AG10803 (cell line): ENCODE measurements at regions not wholly inside any gene's neighbourhood (a gene's known extent, or its start where the extent isn't known, plus 50 kb on each side); places are given as distances from the start of the nearest gene placed in this dataset.
A peak's percentile ranks its signal among the peaks of the same experiment; 100 is the strongest.

Source experiments
- DNase-seq: peaks from one replicate; pipeline ENCODE4 v3.0.0; 2010; ENCODE audit warnings: low read depth
- H3K4me3 ChIP-seq: 2 replicates; pipeline ENCODE4 v1.5.1; 2011; ENCODE audit warnings: mild to moderate bottlenecking, low read length, control low read depth
- TF ChIP-seq, protein P1 (sequence below): conservative IDR thresholded peaks from 2 replicates; pipeline ENCODE4 v1.5.1; 2011; ENCODE audit warnings: mild to moderate bottlenecking, low read length, control low read depth, inconsistent platforms

DNA sequence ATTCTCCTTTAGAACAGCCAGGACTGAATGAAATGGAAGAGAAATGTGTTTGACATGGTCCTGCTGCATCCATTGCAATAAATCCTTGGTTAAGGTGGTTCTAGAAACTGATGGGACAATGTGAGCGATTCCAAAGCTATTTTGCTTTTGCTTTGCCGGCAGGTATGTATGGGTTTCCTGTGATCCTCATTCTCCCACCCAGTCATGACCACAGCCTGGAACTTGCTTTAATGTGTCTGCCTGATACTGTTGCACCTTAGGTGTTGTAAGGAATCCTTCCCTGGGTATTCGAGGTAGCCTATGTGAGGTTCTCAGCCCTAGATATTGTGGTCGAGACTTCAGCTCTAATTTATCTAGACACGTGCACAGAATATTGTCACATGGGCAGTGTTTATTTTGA, 86.1 kb downstream of the ZNF518B start:
- no peak for DNase-seq
- no peak overlapping the region for H3K4me3 ChIP-seq
- TF ChIP-seq, protein P1, sequence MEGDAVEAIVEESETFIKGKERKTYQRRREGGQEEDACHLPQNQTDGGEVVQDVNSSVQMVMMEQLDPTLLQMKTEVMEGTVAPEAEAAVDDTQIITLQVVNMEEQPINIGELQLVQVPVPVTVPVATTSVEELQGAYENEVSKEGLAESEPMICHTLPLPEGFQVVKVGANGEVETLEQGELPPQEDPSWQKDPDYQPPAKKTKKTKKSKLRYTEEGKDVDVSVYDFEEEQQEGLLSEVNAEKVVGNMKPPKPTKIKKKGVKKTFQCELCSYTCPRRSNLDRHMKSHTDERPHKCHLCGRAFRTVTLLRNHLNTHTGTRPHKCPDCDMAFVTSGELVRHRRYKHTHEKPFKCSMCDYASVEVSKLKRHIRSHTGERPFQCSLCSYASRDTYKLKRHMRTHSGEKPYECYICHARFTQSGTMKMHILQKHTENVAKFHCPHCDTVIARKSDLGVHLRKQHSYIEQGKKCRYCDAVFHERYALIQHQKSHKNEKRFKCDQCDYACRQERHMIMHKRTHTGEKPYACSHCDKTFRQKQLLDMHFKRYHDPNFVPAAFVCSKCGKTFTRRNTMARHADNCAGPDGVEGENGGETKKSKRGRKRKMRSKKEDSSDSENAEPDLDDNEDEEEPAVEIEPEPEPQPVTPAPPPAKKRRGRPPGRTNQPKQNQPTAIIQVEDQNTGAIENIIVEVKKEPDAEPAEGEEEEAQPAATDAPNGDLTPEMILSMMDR, result no peak

DNA sequence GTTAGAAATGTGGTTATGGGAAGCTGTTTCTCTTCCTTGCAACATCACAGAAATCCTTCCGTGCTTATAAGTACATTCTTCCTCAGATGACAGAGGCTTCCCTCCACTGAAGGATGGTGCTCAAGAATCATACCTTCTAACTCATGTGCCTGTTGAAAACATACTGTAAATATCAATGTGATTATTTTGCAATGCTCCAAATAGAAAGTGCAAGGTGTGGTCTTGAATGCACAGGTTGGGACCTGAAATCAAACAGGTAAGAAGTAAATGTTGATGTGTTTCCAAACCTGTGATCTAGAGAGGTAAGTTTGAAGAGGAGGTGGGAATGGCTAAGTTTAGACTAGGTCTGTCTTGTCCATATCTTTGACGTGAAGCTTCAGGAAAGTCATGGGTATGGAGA, 87.7 kb downstream of the ZNF518B start:
- H3K4me3 ChIP-seq, result no peak overlapping the region
- TF ChIP-seq, protein P1, result no peak
- peak; percentile 20 for DNase-seq

DNA sequence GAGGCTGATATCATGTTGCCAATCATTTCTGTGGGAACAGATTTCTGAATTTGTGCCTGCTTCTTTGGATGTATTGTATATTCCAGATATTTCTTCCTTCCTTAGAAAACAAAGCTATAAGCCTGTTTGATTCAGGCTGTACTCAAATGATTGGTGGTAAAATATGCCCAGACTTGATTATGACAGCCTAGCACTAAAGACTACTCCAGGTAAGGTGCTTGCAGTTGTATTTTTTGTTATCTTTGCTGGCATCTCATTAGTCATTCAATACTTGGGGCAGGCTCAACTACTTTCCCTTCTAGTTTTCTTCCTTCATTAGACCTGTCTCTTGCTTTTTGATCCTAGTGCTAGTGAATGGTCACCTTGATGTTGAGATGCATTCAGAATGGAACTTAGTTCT, 90.6 kb downstream of the ZNF518B start:
- H3K4me3 ChIP-seq, result no peak overlapping the region
- TF ChIP-seq, protein P1, result no peak
- no peak for DNase-seq

DNA sequence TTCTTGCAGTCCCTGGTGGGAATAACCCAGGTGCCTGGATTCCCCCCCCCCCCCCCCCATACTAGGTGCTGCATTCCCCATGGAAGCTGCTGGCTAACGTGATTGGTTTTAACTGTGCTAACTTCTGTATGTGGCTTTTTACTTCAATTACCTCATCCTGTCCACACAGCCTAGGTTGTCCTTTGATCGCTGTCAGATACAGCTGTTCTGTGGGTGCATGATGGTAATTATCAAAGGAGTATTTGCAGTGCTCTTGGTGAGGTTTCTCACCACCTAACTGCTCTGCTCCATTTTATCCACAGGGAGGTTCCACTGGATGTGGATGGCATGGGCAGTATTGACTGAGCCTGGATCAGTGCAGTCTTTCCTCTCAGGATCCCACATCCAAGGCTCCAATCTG, 93.0 kb downstream of the ZNF518B start:
- no peak for DNase-seq
- H3K4me3 ChIP-seq, result no peak overlapping the region
- TF ChIP-seq, protein P1, result no peak

DNA sequence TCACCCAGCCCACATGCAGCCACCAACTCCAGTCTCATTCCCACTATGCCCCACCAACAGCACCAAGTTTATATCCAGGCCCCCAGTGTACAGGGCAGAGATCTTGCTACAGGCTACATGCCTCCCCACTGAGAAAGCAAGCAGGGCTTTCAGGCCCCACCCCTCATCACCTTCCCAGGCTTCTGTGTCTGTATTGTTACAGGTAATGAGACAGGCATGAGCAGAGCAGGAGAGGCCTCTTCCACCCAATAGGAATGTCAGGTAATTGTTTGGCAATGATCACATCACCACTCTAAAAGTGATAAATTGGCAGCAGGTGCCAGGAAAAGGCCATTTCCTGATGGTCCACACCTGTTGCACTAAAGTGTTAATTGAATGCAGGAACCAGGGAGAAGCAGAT, 102.5 kb downstream of the ZNF518B start:
- no peak overlapping the region for H3K4me3 ChIP-seq
- TF ChIP-seq, protein P1, result no peak
- DNase-seq, result no peak

DNA sequence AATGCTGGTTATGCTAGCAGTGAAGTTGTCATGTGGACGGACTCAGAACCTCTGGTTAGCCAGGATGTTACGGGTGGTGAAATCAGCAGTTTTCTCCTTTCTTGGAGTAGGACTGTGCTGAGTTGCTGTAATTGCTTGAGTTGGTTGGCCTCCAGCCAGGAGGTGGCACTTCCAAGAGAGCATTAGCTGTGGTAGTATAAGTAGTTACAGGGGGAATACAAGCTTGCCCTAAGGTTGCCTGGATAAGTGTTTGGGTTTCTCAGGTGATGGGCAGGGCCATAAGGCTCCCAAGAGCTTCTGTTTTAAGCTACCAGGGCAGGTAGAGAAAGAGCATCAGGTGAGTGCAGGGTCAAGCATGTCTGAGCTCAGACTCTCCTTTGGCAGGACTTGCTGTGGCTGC, 103.0 kb downstream of the ZNF518B start:
- no peak for DNase-seq

DNA sequence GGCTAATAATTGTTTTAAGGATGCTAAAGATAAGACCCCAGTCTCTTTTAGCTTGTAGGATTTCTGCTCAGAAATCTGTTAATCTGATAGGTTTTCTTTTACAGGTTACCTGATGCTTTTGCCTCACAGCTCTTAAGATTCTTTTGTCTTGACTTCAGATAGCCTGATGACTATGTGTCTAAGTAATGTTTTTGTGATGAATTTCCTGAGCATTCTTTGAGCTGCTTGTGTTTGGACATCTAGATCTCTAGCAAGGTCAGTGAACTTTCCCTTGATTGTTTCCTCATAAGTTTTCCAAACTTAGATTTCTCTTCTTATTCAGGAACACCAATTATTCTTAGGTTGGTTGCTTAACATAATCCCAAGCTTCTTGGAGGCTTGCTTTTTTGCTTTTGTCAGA, 104.1 kb downstream of the ZNF518B start:
- no peak for DNase-seq
- H3K4me3 ChIP-seq, result no peak overlapping the region
- TF ChIP-seq, protein P1, result no peak

More for the DNA sequence above, 103.0 kb downstream of the ZNF518B start:
- H3K4me3 ChIP-seq, result no peak overlapping the region
- TF ChIP-seq, protein P1, result no peak
